MCF 10A (cell line): ENCODE measurements at regions not wholly inside any gene's neighbourhood (a gene's known extent, or its start where the extent isn't known, plus 50 kb on each side); places are given as distances from the start of the nearest gene placed in this dataset.

Experiments used
- BruUV-seq: library from RNA; stranded (reverse); fragments of 400-500 nt; replicated peaks from 2 replicates; lab custom pipeline; 2021; lab: Mats Ljungman, UMichigan
- CTCF ChIA-PET: fragments of 300-600 bp; sonication (Branson Sonifier 250); formaldehyde crosslinking; extraction: SDS; loops from one replicate; lab custom pipeline; 2021; ENCODE audit warnings: antibody characterized with exemption, inconsistent platforms; lab: Yijun Ruan, JAX
- POLR2A ChIA-PET: fragments of 300-600, 350-650 bp; sonication (Branson Sonifier 250); formaldehyde crosslinking; extraction: SDS; loops from one replicate; lab custom pipeline; 2020; ENCODE audit warnings: antibody characterized with exemption, inconsistent platforms; lab: Yijun Ruan, JAX
- DNase-seq: peaks from one replicate; pipeline ENCODE4 v3.0.0-alpha.2; 2018; ENCODE audit not compliant: unreplicated experiment
- H3K27ac Mint-ChIP-seq: one replicate; pipeline ENCODE4 v1.8.0; 2022; ENCODE audit warnings: mild to moderate bottlenecking, low read depth, mixed read lengths; ENCODE audit not compliant: unreplicated experiment
- H3K27me3 Mint-ChIP-seq: one replicate; pipeline ENCODE4 v1.8.0; 2022; ENCODE audit warnings: mixed read lengths; ENCODE audit not compliant: insufficient read depth, unreplicated experiment
- H3K36me3 Mint-ChIP-seq: one replicate; pipeline ENCODE4 v1.8.0; 2022; ENCODE audit warnings: mild to moderate bottlenecking, moderate library complexity, mixed read lengths; ENCODE audit not compliant: insufficient read depth, unreplicated experiment
- H3K4me1 Mint-ChIP-seq: one replicate; pipeline ENCODE4 v1.8.0; 2022; ENCODE audit warnings: mixed read lengths; ENCODE audit not compliant: insufficient read depth, unreplicated experiment
- H3K4me3 Mint-ChIP-seq: one replicate; pipeline ENCODE4 v1.8.0; 2022; ENCODE audit warnings: mild to moderate bottlenecking, moderate library complexity, mixed read lengths; ENCODE audit not compliant: unreplicated experiment
- H3K9me3 Mint-ChIP-seq: one replicate; pipeline ENCODE4 v1.8.0; 2022; ENCODE audit warnings: mixed read lengths; ENCODE audit not compliant: unreplicated experiment
- intact Hi-C: fragments of 100-400 bp; cut with micrococcal nuclease; formaldehyde crosslinking; loops from 2 replicates; pipeline ENCODE4 v1.14.1; 2022
- TF ChIP-seq, protein P1 (sequence below): fragments of 200-600 bp; IDR thresholded peaks from one replicate; pipeline ENCODE4 v1.8.0; 2022; ENCODE audit warnings: antibody characterized with exemption, mild to moderate bottlenecking; ENCODE audit not compliant: unreplicated experiment

DNA sequence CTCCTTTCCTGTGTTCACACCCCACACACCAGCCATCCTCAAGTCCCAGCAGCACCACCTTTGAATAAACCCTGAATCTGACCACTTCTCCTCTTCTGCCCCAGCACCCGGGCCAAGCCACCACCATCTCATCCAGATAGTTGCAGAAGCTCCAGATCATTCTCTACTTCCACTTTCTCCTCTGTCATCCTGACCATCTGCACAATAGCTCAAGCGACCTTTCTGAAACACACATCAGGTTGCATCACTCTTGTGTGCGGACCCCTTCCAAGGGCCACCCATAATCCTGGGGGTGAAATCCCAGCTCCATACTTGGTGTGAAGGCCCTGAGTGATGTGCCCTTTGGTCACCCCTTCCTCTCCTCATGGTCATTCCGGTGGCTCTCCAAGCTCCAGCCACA lies 187.4 kb upstream of the GALNT17 start:
- intact Hi-C loops = no loop called here
- peaks cover 47% of the 10 kb centered on the region for H3K9me3 Mint-ChIP-seq

DNA sequence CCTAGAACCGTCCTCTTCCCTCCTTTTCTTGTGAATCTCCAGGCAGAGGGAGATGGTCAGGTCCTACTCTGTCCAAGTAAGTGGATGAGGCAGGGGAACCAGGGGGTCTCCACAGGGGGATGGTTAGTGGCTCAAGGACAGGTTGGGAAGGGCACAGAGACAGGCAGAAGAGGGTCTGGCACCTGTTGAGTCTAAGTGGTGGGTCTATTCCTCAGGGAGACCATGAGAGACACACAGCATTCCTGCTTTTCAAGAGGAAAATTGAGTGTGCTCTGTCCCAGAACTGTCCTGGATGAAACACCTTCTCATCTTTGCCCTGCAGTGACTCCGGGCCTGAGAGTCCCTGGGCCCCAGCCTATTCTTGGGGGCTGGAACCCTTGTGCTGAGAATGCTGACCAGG lies 184.8 kb upstream of the GALNT17 start:
- Mint-ChIP-seq H3K4me3 (no peak overlapping the region), H3K36me3 (no peaks in the 10 kb centered on the region), H3K27ac (no peak overlapping the region), H3K4me1 (no peaks in the 10 kb centered on the region), H3K9me3 (peaks cover 47% of the 10 kb centered on the region), H3K27me3 (no peaks in the 10 kb centered on the region)
- no peak for DNase-seq
- no TSS peak for BruUV-seq
- POLR2A ChIA-PET = no interaction called here
- TF ChIP-seq, protein P1, sequence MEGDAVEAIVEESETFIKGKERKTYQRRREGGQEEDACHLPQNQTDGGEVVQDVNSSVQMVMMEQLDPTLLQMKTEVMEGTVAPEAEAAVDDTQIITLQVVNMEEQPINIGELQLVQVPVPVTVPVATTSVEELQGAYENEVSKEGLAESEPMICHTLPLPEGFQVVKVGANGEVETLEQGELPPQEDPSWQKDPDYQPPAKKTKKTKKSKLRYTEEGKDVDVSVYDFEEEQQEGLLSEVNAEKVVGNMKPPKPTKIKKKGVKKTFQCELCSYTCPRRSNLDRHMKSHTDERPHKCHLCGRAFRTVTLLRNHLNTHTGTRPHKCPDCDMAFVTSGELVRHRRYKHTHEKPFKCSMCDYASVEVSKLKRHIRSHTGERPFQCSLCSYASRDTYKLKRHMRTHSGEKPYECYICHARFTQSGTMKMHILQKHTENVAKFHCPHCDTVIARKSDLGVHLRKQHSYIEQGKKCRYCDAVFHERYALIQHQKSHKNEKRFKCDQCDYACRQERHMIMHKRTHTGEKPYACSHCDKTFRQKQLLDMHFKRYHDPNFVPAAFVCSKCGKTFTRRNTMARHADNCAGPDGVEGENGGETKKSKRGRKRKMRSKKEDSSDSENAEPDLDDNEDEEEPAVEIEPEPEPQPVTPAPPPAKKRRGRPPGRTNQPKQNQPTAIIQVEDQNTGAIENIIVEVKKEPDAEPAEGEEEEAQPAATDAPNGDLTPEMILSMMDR = no peak
- intact Hi-C loops = no loop called here
- CTCF ChIA-PET = no interaction called here

More for the DNA sequence above, 187.4 kb upstream of the GALNT17 start:
- no TSS peak for BruUV-seq
- TF ChIP-seq, protein P1 = no peak
- H3K27me3 Mint-ChIP-seq = no peaks in the 10 kb centered on the region
- H3K36me3 Mint-ChIP-seq = no peaks in the 10 kb centered on the region
- no peak overlapping the region for H3K4me3 Mint-ChIP-seq
- DNase-seq = no peak
- H3K4me1 Mint-ChIP-seq = no peaks in the 10 kb centered on the region
- ChIA-PET POLR2A (no interaction called here), CTCF (interaction anchor here (0.6 kb wide), 1 partner anchor 75 kb away, joined by 3 read pairs; no protein-coding TSS in a partner anchor)
- no peak overlapping the region for H3K27ac Mint-ChIP-seq

DNA sequence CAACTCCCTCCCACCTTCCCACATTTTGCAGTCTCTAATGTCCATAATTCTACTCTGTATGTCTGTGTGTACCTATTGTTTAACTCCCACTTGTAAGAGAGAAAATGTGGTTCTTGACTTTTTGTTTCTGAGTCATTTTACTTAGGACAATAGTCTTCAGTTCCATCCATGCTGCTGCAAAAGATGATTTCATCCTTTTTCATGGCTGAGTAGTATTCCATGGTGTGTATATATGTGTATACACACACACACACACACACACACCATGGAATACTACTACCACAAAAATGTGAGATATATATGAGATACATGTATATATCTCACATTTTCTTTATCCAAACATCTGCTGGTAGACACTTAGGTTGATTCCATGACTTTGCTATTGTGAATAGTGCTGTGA lies 182.1 kb upstream of the GALNT17 start:
- TF ChIP-seq, protein P1 = no peak
- no peak overlapping the region for H3K27ac Mint-ChIP-seq
- no peaks in the 10 kb centered on the region for H3K27me3 Mint-ChIP-seq
- H3K36me3 Mint-ChIP-seq = no peaks in the 10 kb centered on the region
- BruUV-seq = no TSS peak
- no peak for DNase-seq
- peaks cover 43% of the 10 kb centered on the region for H3K9me3 Mint-ChIP-seq
- intact Hi-C loops = no loop called here
- CTCF ChIA-PET = no interaction called here
- POLR2A ChIA-PET = no interaction called here
- H3K4me1 Mint-ChIP-seq = no peaks in the 10 kb centered on the region
- no peak overlapping the region for H3K4me3 Mint-ChIP-seq

DNA sequence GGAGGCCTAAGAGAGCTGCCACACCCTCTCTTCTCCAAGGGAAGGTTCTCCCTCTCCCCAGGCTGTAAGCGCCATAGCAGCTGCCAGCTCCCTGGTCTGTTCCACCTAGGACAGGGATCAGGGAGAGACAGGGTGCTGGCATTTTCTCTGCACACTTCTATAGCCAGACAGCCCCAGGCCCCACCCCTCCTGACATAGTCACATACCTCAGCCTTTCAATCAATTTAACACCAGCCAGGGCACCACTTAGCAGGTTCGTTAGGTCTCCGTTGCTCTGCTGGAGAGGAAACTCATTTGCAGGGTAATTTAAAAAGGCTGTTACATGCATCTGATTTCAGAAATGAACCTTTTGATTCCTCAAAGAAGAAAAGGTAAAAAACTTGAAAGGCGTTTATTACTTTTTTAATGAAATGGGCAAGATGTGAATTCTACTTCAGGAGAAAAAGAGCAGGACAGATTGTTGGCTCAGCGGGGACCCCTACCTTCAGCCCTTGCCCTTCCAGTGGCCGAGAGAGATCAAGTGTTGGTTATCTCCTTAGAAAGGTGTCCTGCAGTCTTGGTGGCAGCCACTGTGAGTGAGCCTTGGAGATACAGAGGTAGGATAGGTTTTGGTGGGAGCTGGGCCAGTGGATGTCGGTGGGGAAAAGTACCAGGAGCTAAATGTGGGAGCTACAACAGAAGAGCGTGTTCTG lies 180.5 kb upstream of the GALNT17 start:
- no TSS peak for BruUV-seq
- CTCF ChIA-PET = no interaction called here
- no peaks in the 10 kb centered on the region for H3K4me1 Mint-ChIP-seq
- no peak overlapping the region for H3K27ac Mint-ChIP-seq
- POLR2A ChIA-PET = no interaction called here
- intact Hi-C loops = no loop called here
- no peaks in the 10 kb centered on the region for H3K27me3 Mint-ChIP-seq
- no peak for DNase-seq
- TF ChIP-seq, protein P1 = no peak
- H3K9me3 Mint-ChIP-seq = peaks cover 44% of the 10 kb centered on the region
- H3K36me3 Mint-ChIP-seq = no peaks in the 10 kb centered on the region
- H3K4me3 Mint-ChIP-seq = no peak overlapping the region
